ENCODE measurements at regions not wholly inside any gene's neighbourhood (a gene's known extent, or its start where the extent isn't known, plus 50 kb on each side); places are given as distances from the start of the nearest gene placed in this dataset.
"Not testable (repeated sequence)": the region's sequence is repeated elsewhere in the genome, so short reads cannot be mapped to it uniquely, and the experiment has no call there.

DNA sequence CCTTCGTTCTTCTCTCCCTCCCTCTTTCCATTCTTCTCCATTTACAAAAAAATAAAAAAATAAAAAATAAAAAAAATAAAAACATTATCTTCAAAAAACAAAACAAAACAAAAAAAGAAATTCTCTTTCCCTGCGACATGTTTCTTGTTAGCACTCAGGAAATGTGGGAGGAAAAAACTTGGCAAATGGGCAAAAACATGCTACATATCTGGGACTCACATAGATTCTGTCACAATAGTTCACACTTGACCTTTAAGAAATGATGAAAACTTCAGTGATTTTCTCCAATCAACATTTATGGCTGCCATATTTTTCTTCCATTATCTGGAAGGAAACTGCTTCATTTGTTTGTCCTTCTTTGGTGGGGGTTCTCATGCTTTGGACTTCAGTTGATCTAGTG lies 109.3 kb downstream of the PRKAB2 start:
- no peaks in the 10 kb centered on the region for H3K4me1 ChIP-seq (ENCODE audit: control insufficient read depth, insufficient read depth, low read length)
- H3K36me3 ChIP-seq (ENCODE audit: control insufficient read depth, insufficient read depth, low read length) = no peaks in the 10 kb centered on the region
- no peak for DNase-seq (ENCODE audit: low read depth, low spot score)
- no peak overlapping the region for H3K4me3 ChIP-seq (ENCODE audit: low read length)
- H3K9me3 ChIP-seq (ENCODE audit: control insufficient read depth, insufficient read depth, low read length) = no peaks in the 10 kb centered on the region; the same call in 1 of the 2 replicates
- no peaks in the 10 kb centered on the region for H3K27me3 ChIP-seq (ENCODE audit: control insufficient read depth, insufficient read depth, low read length)
- no peak overlapping the region for H3K27ac ChIP-seq (ENCODE audit: low read length)
- 100% methylated on average over 1 of the region's 2 CpGs for whole genome bisulfite sequencing (ENCODE audit: insufficient coverage, insufficient read length)

DNA sequence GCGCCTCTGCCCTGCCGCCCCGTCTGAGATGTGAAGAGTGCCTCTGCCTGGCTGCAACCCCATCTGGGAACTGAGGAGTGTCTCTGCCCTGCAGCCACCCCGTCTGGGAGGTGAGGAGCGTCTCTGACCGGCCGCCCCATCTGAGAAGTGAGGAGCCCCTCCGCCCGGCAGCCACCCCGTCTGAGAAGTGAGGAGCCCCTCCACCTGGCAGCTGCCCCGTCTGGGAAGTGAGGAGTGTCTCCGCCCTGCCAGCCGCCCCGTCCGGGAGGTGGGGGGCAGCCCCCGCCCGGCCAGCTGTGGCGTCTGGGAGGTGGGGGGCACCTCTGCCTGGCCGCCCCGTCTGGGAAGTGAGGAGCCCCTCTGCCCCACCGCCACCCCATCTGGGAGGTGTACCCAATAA lies 110.4 kb downstream of the PRKAB2 start:
- no CpG with 5 or more reads among the region's 21 CpGs for WGBS (ENCODE audit: insufficient coverage, insufficient read length)
- not testable (repeated sequence) for H3K9me3 ChIP-seq (ENCODE audit: control insufficient read depth, insufficient read depth, low read length)

DNA sequence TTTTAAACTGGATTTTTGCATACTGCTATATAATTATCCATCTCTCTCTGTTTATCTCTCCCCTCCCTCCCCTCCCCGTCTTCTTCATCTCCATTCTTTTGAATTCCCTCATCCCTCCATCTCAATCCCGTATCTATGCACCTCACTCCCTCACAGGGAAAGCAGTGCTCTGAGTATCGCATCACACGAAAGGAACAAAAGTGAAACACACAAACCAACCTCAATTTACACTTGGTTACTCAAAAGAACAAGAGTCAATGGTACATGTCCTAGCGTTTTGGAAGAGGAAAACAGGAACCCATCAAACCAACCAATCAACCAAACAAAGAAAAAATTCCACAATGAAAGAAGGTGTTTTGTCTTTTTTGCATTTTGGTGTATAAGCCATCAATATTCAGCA lies 115.1 kb downstream of the NBPF12 start:
- H3K4me3 ChIP-seq (ENCODE audit: low read length) = no peak overlapping the region
- no peak overlapping the region for H3K27ac ChIP-seq (ENCODE audit: low read length)
- H3K4me1 ChIP-seq (ENCODE audit: control insufficient read depth, insufficient read depth, low read length) = no peaks in the 10 kb centered on the region
- H3K9me3 ChIP-seq (ENCODE audit: control insufficient read depth, insufficient read depth, low read length) = no peaks in the 10 kb centered on the region
- no peaks in the 10 kb centered on the region for H3K36me3 ChIP-seq (ENCODE audit: control insufficient read depth, insufficient read depth, low read length)
- 100% methylated on average over 1 of the region's 5 CpGs for WGBS (ENCODE audit: insufficient coverage, insufficient read length)
- DNase-seq (ENCODE audit: low read depth, low spot score) = no peak
- no peaks in the 10 kb centered on the region for H3K27me3 ChIP-seq (ENCODE audit: control insufficient read depth, insufficient read depth, low read length)

More for the DNA sequence above, 110.4 kb downstream of the PRKAB2 start:
- DNase-seq (ENCODE audit: low read depth, low spot score); H3K4me3 ChIP-seq (ENCODE audit: low read length); H3K4me1 ChIP-seq (ENCODE audit: control insufficient read depth, insufficient read depth, low read length); H3K27ac ChIP-seq (ENCODE audit: low read length); H3K27me3 ChIP-seq (ENCODE audit: control insufficient read depth, insufficient read depth, low read length); H3K36me3 ChIP-seq (ENCODE audit: control insufficient read depth, insufficient read depth, low read length): not testable (repeated sequence)

DNA sequence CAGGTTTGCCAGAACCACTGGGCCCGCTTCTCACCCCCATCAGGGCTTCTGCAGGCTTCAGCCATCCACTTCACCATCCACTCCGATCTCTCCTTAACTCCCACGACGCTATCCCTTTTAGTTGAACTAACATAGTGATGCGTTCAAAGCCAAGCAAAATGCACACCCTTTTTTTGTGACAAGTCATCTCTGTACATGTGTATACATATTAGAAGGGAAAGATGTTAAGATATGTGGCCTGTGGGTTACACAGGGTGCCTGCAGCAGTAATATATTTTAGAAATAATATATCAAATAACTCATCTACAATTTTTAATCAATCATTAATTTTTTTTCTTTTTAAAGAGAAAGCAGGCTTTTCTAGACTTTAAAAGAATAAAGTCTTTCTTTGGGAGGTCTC lies 114.6 kb downstream of the NBPF12 start:
- H3K4me1 ChIP-seq (ENCODE audit: control insufficient read depth, insufficient read depth, low read length) = no peaks in the 10 kb centered on the region
- H3K36me3 ChIP-seq (ENCODE audit: control insufficient read depth, insufficient read depth, low read length) = no peaks in the 10 kb centered on the region
- no peak overlapping the region for H3K27ac ChIP-seq (ENCODE audit: low read length)
- H3K4me3 ChIP-seq (ENCODE audit: low read length) = no peak overlapping the region
- no peaks in the 10 kb centered on the region for H3K27me3 ChIP-seq (ENCODE audit: control insufficient read depth, insufficient read depth, low read length)
- WGBS (ENCODE audit: insufficient coverage, insufficient read length) = no CpG with 5 or more reads among the region's 5 CpGs
- no peak for DNase-seq (ENCODE audit: low read depth, low spot score)
- H3K9me3 ChIP-seq (ENCODE audit: control insufficient read depth, insufficient read depth, low read length) = no peaks in the 10 kb centered on the region

DNA sequence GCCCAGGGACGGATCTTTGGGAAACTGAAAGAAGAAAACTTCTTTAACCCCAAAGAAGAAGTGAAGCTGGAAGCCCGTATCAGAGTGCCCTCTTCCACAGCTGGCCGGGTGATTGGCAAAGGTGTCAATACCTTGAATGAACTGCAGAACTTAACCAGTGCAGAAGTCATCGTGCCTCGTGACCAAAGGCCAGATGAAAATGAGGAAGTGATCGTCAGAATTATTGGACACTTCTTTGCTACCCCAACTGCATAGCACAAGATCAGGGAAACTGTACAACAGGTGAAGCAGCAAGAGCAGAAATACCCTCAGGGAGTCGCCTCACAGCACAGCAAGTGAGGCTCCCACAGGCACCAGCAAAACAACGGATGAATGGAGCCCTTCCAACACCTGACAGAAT lies 114.0 kb downstream of the NBPF12 start:
- DNase-seq (ENCODE audit: low read depth, low spot score) = no peak
- Histone ChIP-seq H3K4me1 (ENCODE audit: control insufficient read depth, insufficient read depth, low read length) (no peaks in the 10 kb centered on the region), H3K36me3 (ENCODE audit: control insufficient read depth, insufficient read depth, low read length) (no peaks in the 10 kb centered on the region), H3K27ac (ENCODE audit: low read length) (no peak overlapping the region), H3K4me3 (ENCODE audit: low read length) (no peak overlapping the region), H3K27me3 (ENCODE audit: control insufficient read depth, insufficient read depth, low read length) (no peaks in the 10 kb centered on the region), H3K9me3 (ENCODE audit: control insufficient read depth, insufficient read depth, low read length) (no peaks in the 10 kb centered on the region)
- WGBS (ENCODE audit: insufficient coverage, insufficient read length) = no CpG with 5 or more reads among the region's 8 CpGs

DNA sequence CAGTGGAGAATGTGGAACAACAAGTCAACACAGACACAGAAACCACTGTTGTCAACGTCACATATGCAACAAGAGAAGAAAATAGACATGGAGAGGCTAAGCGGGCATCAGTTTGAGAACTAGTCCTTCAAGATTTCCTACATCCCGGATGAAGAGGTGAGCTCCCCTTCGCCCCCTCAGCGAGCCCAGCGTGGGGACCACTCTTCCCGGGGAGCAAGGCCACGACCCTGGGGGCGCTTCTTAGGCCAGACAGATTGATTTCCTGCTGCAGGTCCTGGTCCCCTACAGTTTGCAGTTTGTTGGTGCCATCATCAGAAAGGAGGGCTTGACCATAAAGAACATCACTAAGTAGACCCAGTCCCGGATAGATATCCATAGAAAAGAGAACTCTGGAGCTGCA lies 113.0 kb downstream of the NBPF12 start:
- Histone ChIP-seq H3K27ac (ENCODE audit: low read length) (no peak overlapping the region), H3K9me3 (ENCODE audit: control insufficient read depth, insufficient read depth, low read length) (no peaks in the 10 kb centered on the region), H3K36me3 (ENCODE audit: control insufficient read depth, insufficient read depth, low read length) (no peaks in the 10 kb centered on the region), H3K4me3 (ENCODE audit: low read length) (no peak overlapping the region), H3K27me3 (ENCODE audit: control insufficient read depth, insufficient read depth, low read length) (no peaks in the 10 kb centered on the region), H3K4me1 (ENCODE audit: control insufficient read depth, insufficient read depth, low read length) (no peaks in the 10 kb centered on the region)
- DNase-seq (ENCODE audit: low read depth, low spot score) = no peak
- WGBS (ENCODE audit: insufficient coverage, insufficient read length) = no CpG with 5 or more reads among the region's 10 CpGs

DNA sequence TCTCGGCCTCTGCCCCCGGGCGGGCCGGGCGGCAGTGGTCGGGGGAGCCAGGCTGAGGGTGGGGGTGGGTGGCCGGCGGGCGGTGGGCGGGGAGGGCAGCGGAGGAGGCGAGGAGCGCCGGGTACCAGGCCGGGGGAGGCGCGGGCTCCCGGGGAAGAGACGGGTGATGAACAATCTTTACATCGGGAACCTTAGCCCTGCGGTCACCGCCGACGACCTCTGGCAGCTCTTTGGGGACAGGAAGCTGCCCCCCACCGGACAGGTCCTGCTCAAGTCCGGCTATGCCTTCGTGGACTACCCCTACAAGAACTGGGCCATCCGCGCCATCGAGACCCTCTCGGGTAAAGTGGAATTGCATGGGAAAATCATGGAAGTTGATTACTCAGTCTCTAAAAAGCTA lies 112.5 kb downstream of the NBPF12 start:
- Histone ChIP-seq H3K36me3 (ENCODE audit: control insufficient read depth, insufficient read depth, low read length) (no peaks in the 10 kb centered on the region), H3K27ac (ENCODE audit: low read length) (no peak overlapping the region), H3K4me1 (ENCODE audit: control insufficient read depth, insufficient read depth, low read length) (no peaks in the 10 kb centered on the region), H3K27me3 (ENCODE audit: control insufficient read depth, insufficient read depth, low read length) (no peaks in the 10 kb centered on the region), H3K9me3 (ENCODE audit: control insufficient read depth, insufficient read depth, low read length) (no peaks in the 10 kb centered on the region), H3K4me3 (ENCODE audit: low read length) (no peak overlapping the region)
- WGBS (ENCODE audit: insufficient coverage, insufficient read length) = no CpG with 5 or more reads among the region's 31 CpGs
- DNase-seq (ENCODE audit: low read depth, low spot score) = no peak

DNA sequence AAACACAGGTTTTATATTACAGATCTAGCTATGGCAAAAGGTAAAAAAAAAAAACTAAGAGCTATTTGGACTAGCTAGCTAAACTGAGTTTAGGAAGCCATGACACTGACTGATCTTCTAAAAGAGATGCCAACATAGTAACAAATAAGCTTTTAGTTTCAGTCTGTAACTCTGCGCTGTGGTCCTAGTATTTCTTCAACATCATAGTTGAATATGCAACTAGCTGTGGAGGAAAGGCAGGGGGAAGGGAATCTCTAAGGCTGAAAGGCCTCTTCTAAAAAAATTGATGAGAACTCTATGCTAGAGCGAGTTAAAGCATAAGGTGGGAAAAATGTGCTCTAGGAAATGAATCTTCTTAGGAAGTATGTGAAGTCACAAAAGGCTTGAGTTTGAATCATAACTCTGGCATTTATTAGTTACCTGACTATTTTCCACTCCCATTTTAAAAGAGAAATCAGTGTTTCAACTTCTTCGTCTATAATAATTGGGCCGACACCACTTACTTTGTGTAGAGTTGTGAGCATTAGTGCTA lies 108.8 kb downstream of the NBPF12 start:
- not testable (repeated sequence) for H3K9me3 ChIP-seq (ENCODE audit: control insufficient read depth, insufficient read depth, low read length); H3K4me1 ChIP-seq (ENCODE audit: control insufficient read depth, insufficient read depth, low read length); H3K36me3 ChIP-seq (ENCODE audit: control insufficient read depth, insufficient read depth, low read length); DNase-seq (ENCODE audit: low read depth, low spot score); H3K27ac ChIP-seq (ENCODE audit: low read length); H3K4me3 ChIP-seq (ENCODE audit: low read length); H3K27me3 ChIP-seq (ENCODE audit: control insufficient read depth, insufficient read depth, low read length)
- WGBS (ENCODE audit: insufficient coverage, insufficient read length) = no CpG with 5 or more reads among the region's 4 CpGs

DNA sequence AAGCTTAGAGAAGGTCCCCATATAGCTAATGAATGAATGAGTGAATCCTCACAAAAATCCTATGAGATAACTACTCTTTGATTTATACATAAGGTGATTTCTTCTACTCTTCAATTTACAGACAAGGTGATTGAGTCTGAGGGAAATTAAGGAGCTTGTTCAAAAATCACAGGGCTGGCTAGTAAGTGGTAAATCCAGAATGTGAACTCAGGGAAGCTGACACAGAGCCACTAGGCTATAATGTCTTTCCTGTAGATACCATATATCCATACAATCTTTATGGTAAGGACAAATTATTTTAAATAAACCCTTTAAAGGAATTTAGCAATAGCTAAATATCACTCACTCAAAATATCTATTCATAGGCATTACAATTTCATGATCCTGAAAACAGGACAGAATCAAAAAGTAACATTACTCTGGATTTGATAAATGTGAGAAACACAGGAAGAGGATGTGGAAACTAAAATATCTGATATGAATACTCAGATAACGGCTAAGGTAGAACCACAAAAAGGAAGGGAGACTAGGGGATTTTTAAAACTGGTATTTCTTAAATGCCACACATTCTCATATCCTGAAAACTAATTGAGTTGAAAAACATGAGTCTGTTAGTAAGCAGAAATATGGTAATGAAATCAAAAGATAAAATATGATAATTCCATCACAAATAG lies 108.2 kb downstream of the NBPF12 start:
- WGBS (ENCODE audit: insufficient coverage, insufficient read length) = no CpG with 5 or more reads among the region's 1 CpG
- DNase-seq (ENCODE audit: low read depth, low spot score) = no peak
- H3K4me1 ChIP-seq (ENCODE audit: control insufficient read depth, insufficient read depth, low read length) = no peaks in the 10 kb centered on the region
- no peaks in the 10 kb centered on the region for H3K9me3 ChIP-seq (ENCODE audit: control insufficient read depth, insufficient read depth, low read length)
- H3K36me3 ChIP-seq (ENCODE audit: control insufficient read depth, insufficient read depth, low read length) = no peaks in the 10 kb centered on the region
- no peaks in the 10 kb centered on the region for H3K27me3 ChIP-seq (ENCODE audit: control insufficient read depth, insufficient read depth, low read length)
- no peak overlapping the region for H3K4me3 ChIP-seq (ENCODE audit: low read length)
- no peak overlapping the region for H3K27ac ChIP-seq (ENCODE audit: low read length)

Data from iPS DF 6.9 (cell line).